Ecto neural progenitor cell (in vitro differentiated cells): ENCODE measurements at regions not wholly inside any gene's neighbourhood (a gene's known extent, or its start where the extent isn't known, plus 50 kb on each side); places are given as distances from the start of the nearest gene placed in this dataset.

Source experiments
- DNase-seq: peaks from one replicate; pipeline ENCODE4 v3.0.0-alpha.2; 2018; ENCODE audit warnings: low spot score

GRCh38 chr2:162945785-162946184, 107.2 kb upstream of the KCNH7 start:
- no peak for DNase-seq

- DNase-seq, result no peak
Observed at GRCh38 chr2:162938387-162938786, 99.8 kb upstream of the KCNH7 start.

DNA sequence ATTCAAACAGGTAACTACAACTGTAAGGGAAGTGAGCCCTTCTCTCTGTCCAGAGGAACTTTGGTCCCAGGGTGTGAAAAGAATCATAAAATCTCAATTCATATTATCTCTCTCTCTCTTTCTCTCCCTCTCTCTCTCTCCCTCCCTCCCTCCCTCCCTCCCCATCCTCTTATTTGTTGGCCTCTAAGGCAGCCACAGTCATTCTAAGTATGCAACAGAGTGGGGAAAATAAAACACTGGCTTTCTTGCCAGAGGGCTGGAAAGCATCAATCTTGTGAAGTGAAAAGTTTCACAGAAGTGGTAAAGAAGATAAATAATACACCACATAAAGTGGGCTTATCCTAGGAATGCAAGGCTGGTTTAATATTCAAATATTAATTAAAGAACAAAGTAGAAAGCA, 95.6 kb upstream of the KCNH7 start:
- no peak for DNase-seq

DNA sequence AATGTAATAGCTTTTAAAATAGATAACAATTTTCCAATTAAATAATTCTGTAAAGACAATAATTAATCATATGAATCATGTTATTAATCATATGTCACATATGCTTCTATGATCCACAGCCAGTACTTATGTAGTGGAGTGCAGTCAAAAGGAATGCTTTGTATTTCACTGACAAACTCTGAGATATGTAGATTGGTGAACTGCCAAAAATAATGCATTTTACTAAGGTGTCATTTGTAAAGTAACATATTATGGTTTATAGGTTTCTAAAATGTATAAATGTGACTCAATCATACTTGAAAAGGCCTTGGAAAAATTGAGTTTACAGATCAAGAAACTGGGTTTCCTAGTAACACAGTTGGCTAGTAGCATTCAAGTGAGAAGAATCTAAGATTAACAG, 93.8 kb upstream of the KCNH7 start:
- no peak for DNase-seq

- DNase-seq, result no peak
Observed at GRCh38 chr2:162929571-162929970, 91.0 kb upstream of the KCNH7 start.

DNA sequence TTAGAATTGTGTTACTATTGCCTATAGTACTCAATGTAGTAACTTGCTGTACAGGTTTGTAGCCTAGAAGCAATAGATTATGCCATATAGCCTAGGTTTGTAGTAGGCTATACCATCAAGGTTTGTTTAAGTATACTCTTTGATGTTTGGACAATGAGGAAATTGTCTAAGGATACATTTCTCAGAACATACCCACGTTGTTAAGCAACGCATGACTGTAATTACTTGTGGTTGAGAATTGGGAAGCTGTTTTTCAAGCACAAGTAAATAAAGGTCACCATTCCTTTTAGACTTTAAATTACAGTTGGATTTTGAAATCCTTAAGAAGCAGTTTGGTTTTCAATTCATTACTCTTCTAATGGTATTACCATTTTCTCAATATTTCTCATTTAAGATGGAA, 89.8 kb upstream of the KCNH7 start:
- DNase-seq, result no peak

DNA sequence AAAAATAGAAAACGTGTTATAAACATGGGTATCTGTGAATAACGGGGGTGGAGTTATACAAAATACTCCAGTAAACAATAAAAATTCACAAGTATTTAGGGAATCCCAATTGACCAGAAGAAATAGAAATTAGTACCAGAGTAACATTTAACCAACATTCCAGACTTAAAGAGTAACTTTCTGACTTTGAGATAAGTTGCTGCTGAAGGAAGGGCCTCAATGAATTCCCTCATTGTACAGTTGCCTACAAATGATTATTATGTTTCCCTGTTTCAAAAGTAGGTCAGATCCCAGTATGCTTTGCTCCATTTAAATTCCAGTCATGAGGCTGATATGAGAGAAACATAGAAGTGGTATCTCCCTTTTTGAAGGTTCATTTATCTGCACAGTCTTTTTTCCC, 88.3 kb upstream of the KCNH7 start:
- DNase-seq, result no peak

GRCh38 chr2:162926501-162926900, 87.9 kb upstream of the KCNH7 start:
- no peak for DNase-seq

DNA sequence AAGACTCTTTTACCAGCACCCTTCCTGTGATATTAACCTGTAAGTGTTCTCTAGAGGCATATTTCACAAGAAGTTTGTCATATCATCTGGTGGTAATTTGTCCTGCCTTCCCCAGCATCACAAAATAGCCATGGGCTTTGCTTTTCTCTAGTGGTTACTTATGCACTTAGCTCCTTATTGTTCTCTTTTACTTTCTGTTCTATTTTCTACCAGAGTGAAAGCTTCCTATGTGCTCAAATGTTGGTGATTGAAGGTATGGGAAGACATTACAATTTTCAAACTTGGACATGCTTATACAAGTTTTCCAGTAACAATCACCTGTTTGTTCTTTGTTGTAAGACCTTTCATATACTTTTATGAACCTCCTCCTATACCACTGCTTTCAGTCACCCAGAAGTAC, 87.0 kb upstream of the KCNH7 start:
- no peak for DNase-seq

DNA sequence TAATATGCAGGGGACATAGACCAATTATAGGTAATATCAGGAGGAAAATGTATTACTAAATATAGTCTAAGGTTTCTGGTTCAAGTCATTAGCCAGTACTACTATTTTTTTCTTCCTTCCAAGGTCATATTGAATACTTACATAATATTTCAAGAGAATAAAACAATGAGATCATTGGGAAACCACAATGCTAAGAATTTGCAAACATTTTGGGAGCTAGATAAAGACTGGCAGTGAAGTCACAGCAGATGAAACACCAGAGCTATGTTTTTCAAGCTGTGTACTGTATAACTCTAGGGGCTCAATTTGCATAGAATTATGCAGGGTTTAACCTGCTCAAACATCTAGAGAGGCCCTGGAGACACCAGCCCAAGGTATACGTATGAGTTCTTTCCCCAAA, 80.5 kb upstream of the KCNH7 start:
- no peak for DNase-seq

- DNase-seq, result no peak
Observed at GRCh38 chr2:162917626-162918025, 79.1 kb upstream of the KCNH7 start.

GRCh38 chr2:162916286-162916801, 77.8 kb upstream of the KCNH7 start:
- DNase-seq, result no peak

GRCh38 chr2:162915858-162916257, 77.3 kb upstream of the KCNH7 start:
- DNase-seq, result no peak

- DNase-seq, result no peak
Observed at GRCh38 chr2:162914161-162914560, 75.6 kb upstream of the KCNH7 start.

GRCh38 chr2:162912787-162913186, 74.2 kb upstream of the KCNH7 start:
- no peak for DNase-seq

DNA sequence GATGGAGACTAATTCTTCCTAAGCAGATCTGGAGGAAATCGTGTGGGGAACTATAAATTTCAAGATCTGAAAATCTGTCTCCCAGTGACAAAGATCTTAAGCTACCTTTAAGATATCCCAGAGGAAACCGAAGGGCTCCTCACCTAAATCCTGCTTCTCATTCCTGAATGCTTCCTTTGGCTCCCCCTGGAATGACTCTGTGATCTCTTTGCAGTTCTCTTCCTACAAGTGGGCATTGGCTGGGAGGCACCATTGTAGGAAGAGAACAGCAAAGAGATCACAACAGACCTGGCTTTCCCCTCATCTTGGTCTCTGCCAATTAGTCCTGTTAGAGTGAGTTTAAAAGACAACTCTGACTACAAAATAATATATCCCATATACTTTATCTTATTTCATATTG, 70.0 kb upstream of the KCNH7 start:
- DNase-seq, result no peak

- DNase-seq, result no peak
Observed at GRCh38 chr2:162890690-162891311, 52.2 kb upstream of the KCNH7 start.

DNA sequence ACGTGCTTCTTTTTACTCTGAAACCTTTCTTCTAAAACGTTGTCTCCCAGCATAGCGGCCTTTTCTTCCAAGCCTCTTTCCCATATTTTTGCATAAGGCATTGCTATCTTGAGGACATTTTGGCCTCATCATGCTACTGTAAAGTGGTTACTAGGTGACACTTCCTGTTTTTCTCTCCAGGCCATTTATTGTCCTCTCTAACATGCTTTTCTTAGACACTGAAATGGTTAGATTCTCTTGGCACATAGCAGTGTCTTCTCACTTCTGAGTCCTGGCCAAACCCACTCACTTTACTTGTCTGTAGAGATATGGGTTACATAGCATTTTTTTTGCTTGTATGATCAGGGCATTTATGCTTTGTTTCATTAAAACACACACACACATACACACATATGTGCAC, 50.1 kb upstream of the KCNH7 start:
- DNase-seq, result no peak
